Thyroid gland (tissue), 4 donors: ENCODE measurements at regions not wholly inside any gene's neighbourhood (a gene's known extent, or its start where the extent isn't known, plus 50 kb on each side); places are given as distances from the start of the nearest gene placed in this dataset.

ENCODE experiments used
- DNase-seq, 2 donors: peaks; one replicate each; pipeline ENCODE4 v3.0.0-alpha.2; 2019
- H3K27ac ChIP-seq, 3 donors: fragments of 200-600 bp; sonication (generic); 1 replicate in 2 of 3; 2 replicates in 1 of 3; pipeline ENCODE4 v1.5.1; 2016 to 2019; ENCODE audit warnings: mild to moderate bottlenecking in 1 of 3, moderate library complexity in 1 of 3
- H3K27me3 ChIP-seq: fragments of 200-600 bp; sonication (generic); one replicate; pipeline ENCODE4 v1.5.1; 2019
- H3K36me3 ChIP-seq, 2 donors: fragments of 200-600 bp; sonication (generic); one replicate each; pipeline ENCODE4 v1.5.1; 2016 to 2019
- H3K4me1 ChIP-seq, 2 donors: fragments of 200-600 bp; sonication (generic); one replicate each; pipeline ENCODE4 v1.5.1; 2017 to 2019
- H3K4me3 ChIP-seq, 3 donors: fragments of 200-600 bp; sonication (generic); replicated peaks in 1 of 3; 1 replicate in 2 of 3; 2 replicates in 1 of 3; pipeline ENCODE4 v1.5.1; 2016; ENCODE audit warnings: mild to moderate bottlenecking in 1 of 3
- H3K9me3 ChIP-seq: fragments of 200-600 bp; sonication (generic); one replicate; pipeline ENCODE4 v1.5.1; 2017
- POLR2A ChIP-seq, 2 donors: fragments of 450-650 bp; IDR thresholded peaks; one replicate each; pipeline ENCODE4 v1.6.1; 2017; ENCODE audit warnings: antibody characterized with exemption in 2 of 2, mild to moderate bottlenecking in 2 of 2, moderate library complexity in 1 of 2
- WGBS, 2 donors: methylation state at CpG; one replicate each; pipeline ENCODE4 v1.1.5; 2017; 5-methylcytosine and 5-hydroxymethylcytosine counted together
- intact Hi-C: fragments of 100-400 bp; cut with DNase I; formaldehyde crosslinking; loops from one replicate; pipeline ENCODE4 v1.15.1; 2023
- TF ChIP-seq, protein P1 (sequence below), 6 experiments: fragments of 200-600 bp in 3 of 6; fragments of 450-650 bp in 3 of 6; sonication (generic) in 3 of 6; IDR thresholded peaks; one replicate each; pipeline ENCODE4 v1.5.1; 2016 to 2019; ENCODE audit warnings: antibody characterized with exemption in 6 of 6, mild to moderate bottlenecking in 2 of 6, inconsistent platforms in 1 of 6, moderate library complexity in 1 of 6

DNA sequence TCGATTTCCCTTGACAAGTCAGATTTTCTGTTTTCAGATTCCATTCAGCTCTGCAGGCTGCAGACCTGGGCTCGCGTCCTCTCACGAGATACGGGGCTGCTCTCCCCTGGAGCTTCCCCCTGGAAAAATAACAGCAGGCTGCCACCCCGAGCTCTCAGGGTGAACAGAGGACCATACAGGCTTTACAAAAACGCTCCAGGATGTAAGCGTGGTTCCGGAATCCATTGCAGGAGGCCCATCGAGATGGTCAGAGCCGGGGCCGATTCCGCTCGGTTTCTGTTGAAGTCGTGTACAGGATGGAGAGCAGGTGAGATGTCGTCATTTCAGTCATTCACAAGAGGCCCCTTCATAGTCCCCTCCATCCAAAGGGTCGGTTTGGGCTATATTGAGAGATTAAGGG, 297.7 kb upstream of the IRX4 start:
- intact Hi-C loops, result no loop called here
- H3K4me3 ChIP-seq, result no peak overlapping the region
- no peak for TF ChIP-seq POLR2A (IDR thresholded peaks at IDR 0.05)
- TF ChIP-seq, protein P1, sequence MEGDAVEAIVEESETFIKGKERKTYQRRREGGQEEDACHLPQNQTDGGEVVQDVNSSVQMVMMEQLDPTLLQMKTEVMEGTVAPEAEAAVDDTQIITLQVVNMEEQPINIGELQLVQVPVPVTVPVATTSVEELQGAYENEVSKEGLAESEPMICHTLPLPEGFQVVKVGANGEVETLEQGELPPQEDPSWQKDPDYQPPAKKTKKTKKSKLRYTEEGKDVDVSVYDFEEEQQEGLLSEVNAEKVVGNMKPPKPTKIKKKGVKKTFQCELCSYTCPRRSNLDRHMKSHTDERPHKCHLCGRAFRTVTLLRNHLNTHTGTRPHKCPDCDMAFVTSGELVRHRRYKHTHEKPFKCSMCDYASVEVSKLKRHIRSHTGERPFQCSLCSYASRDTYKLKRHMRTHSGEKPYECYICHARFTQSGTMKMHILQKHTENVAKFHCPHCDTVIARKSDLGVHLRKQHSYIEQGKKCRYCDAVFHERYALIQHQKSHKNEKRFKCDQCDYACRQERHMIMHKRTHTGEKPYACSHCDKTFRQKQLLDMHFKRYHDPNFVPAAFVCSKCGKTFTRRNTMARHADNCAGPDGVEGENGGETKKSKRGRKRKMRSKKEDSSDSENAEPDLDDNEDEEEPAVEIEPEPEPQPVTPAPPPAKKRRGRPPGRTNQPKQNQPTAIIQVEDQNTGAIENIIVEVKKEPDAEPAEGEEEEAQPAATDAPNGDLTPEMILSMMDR (IDR thresholded peaks at IDR 0.05), result no peak
- no peak for DNase-seq
- H3K36me3 ChIP-seq, result no peaks in the 10 kb centered on the region
- H3K27ac ChIP-seq, result no peak overlapping the region
- no peaks in the 10 kb centered on the region for H3K27me3 ChIP-seq
- WGBS, 2 donors, result 82 to 87% methylated on average over 16 to 17 of the region's 17 CpGs
- no peaks in the 10 kb centered on the region for H3K4me1 ChIP-seq
- no peaks in the 10 kb centered on the region for H3K9me3 ChIP-seq

DNA sequence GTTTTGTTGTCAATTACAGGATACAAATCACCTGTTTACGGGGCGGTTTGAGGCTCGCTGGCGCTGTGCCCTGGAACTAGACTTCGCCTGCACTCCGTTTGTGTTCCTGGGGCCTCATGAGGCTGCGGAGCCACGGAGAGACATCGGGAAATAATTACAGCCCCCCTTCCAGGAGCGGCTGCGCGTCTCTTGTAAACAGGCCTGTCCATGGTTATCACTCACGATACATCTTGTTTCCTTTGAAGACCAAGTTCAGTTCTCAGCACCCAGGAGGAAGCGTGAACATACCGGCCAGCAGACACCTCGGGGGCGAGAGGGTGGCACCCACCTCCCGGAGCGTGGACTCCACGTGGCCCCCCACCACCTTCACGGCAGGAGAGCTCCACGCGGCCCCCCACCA, 297.1 kb upstream of the IRX4 start:
- WGBS, 2 donors, result 89 to 92% methylated on average over 23 of the region's 23 CpGs
- no peak overlapping the region for H3K27ac ChIP-seq
- no peaks in the 10 kb centered on the region for H3K4me1 ChIP-seq
- DNase-seq, result no peak
- H3K4me3 ChIP-seq, result no peak overlapping the region
- H3K36me3 ChIP-seq, result no peaks in the 10 kb centered on the region
- intact Hi-C loops, result no loop called here
- H3K27me3 ChIP-seq, result no peaks in the 10 kb centered on the region
- H3K9me3 ChIP-seq, result no peaks in the 10 kb centered on the region
- no peak for TF ChIP-seq POLR2A (IDR thresholded peaks at IDR 0.05)
- TF ChIP-seq, protein P1 (IDR thresholded peaks at IDR 0.05), result no peak

DNA sequence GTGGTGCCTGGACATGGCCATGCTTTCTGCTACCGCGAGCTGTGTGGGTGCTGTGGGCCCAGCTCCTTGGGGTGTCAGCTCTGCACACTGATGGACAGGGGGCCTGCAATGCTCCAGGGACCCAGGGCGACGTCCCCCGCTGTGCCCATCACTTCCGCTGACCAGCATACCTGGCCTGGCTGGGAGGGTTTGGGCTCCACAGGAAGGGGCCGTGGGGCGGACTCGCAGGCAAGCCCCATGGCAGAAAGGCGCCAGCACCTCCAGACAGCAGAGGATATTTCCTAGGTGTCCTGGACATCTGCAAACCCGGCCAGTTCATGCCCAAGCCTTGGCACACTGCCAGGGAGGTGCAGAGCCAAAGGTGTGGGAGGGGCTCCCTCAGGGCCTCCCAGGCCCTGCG, 295.8 kb upstream of the IRX4 start:
- no peaks in the 10 kb centered on the region for H3K36me3 ChIP-seq
- H3K4me1 ChIP-seq, result no peaks in the 10 kb centered on the region
- no peak for DNase-seq
- TF ChIP-seq, protein P1 (IDR thresholded peaks at IDR 0.05), result no peak
- TF ChIP-seq POLR2A (IDR thresholded peaks at IDR 0.05), result no peak
- no peak overlapping the region for H3K4me3 ChIP-seq
- H3K9me3 ChIP-seq, result no peaks in the 10 kb centered on the region
- H3K27me3 ChIP-seq, result no peaks in the 10 kb centered on the region
- H3K27ac ChIP-seq, result no peak overlapping the region
- 87 to 92% methylated on average over 5 to 10 of the region's 12 CpGs for WGBS, 2 donors
- intact Hi-C loops, result no loop called here

DNA sequence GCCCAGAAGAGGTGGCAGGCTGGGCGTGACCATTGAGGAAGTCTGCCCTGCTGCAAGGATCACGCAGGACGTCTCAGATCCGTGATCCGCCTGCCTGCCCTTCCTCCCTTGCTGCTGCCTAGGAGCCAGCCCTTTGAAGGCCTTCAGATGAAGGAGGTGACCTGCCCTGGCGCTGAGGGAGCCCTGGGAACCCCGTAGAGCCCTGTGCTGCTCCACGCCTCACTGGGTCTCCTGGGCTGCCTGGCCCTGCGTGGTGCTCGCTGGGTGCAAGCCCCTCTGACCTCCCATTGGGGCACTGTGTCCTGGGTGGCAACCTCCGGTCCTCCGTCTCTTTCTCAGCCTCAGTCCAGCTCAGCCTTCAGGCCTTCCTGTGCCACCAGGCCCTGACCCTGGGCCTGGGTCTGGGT, 295.3 kb upstream of the IRX4 start:
- H3K4me1 ChIP-seq, result no peaks in the 10 kb centered on the region
- H3K36me3 ChIP-seq, result no peaks in the 10 kb centered on the region
- TF ChIP-seq, protein P1 (IDR thresholded peaks at IDR 0.05), result no peak
- TF ChIP-seq POLR2A (IDR thresholded peaks at IDR 0.05), result no peak
- WGBS, 2 donors, result 81 to 84% methylated on average over 8 to 12 of the region's 12 CpGs
- H3K27me3 ChIP-seq, result no peaks in the 10 kb centered on the region
- intact Hi-C loops, result no loop called here
- no peaks in the 10 kb centered on the region for H3K9me3 ChIP-seq
- no peak overlapping the region for H3K4me3 ChIP-seq
- no peak for DNase-seq
- H3K27ac ChIP-seq, result no peak overlapping the region

DNA sequence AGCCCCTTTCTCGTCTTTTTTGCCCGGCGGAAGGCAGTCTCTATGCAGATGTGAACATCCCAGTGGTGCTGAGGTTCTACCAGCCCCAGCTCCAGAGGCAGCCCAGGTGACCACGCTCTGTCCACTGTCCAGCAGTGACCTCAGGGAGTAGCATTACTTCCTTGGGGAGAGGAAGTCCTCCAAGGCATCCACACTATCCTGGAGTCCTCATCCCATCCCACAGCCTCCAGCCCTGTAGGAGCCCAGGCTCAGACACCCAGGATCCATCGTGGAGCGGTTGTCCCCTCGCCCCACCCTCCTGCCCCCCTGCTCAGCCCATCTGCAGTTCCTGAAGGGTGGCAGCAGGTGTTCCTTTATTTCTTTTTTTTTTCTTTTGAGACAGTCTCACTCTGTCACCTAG, 294.5 kb upstream of the IRX4 start:
- TF ChIP-seq POLR2A (IDR thresholded peaks at IDR 0.05), result no peak
- TF ChIP-seq, protein P1 (IDR thresholded peaks at IDR 0.05), result no peak
- 89 to 90% methylated on average over 6 to 7 of the region's 7 CpGs for WGBS, 2 donors
- intact Hi-C loops, result no loop called here
- Histone ChIP-seq H3K9me3 (no peaks in the 10 kb centered on the region), H3K27me3 (no peaks in the 10 kb centered on the region), H3K36me3 (no peaks in the 10 kb centered on the region), H3K27ac (no peak overlapping the region), H3K4me3 (no peak overlapping the region), H3K4me1 (no peaks in the 10 kb centered on the region)
- DNase-seq, result no peak
